Activated B cell treated with CpG ODN at 0.5 μM for 24 hours (primary cell): ENCODE measurements at regions not wholly inside any gene's neighbourhood (a gene's known extent, or its start where the extent isn't known, plus 50 kb on each side); places are given as distances from the start of the nearest gene placed in this dataset.

ENCODE experiments used
- ATAC-seq: fragments of 200-7000 bp; cut with Tn5 transposase; one replicate; pipeline ENCODE4 v1.10.0; 2021; ENCODE audit warnings: low read depth, mild to moderate bottlenecking, moderate library complexity
- CTCF ChIA-PET: fragments of 350-600 bp; sonication (Branson Sonifier 250); formaldehyde crosslinking; loops from one replicate; lab custom pipeline; 2021; ENCODE audit warnings: antibody characterized with exemption; lab: Charles Lee
- POLR2A ChIA-PET: fragments of 350-600 bp; sonication (Branson Sonifier 250); formaldehyde crosslinking; loops from one replicate; lab custom pipeline; 2021; ENCODE audit warnings: antibody characterized with exemption; lab: Charles Lee
- DNase-seq: peaks from one replicate; pipeline ENCODE4 v3.0.0; 2022
- H3K27ac Mint-ChIP-seq: one replicate; pipeline ENCODE4 v1.8.0; 2020; ENCODE audit warnings: mixed read lengths
- H3K27me3 Mint-ChIP-seq: one replicate; pipeline ENCODE4 v1.8.0; 2021; ENCODE audit warnings: mixed read lengths
- H3K36me3 Mint-ChIP-seq: one replicate; pipeline ENCODE4 v1.8.0; 2021; ENCODE audit warnings: low read depth, mixed read lengths
- H3K4me1 Mint-ChIP-seq: one replicate; pipeline ENCODE4 v1.8.0; 2021; ENCODE audit warnings: mixed read lengths
- H3K4me3 Mint-ChIP-seq: one replicate; pipeline ENCODE4 v1.8.0; 2020; ENCODE audit warnings: mild to moderate bottlenecking, mixed read lengths
- H3K9me3 Mint-ChIP-seq: one replicate; pipeline ENCODE4 v1.8.0; 2020; ENCODE audit warnings: mixed read lengths
- CTCF ChIP-seq: fragments of 200-600 bp; IDR thresholded peaks from one replicate; pipeline ENCODE4 v1.8.0; 2022; ENCODE audit warnings: antibody characterized with exemption, mild to moderate bottlenecking
- intact Hi-C: fragments of 100-400 bp; cut with micrococcal nuclease; formaldehyde crosslinking; loops from one replicate; pipeline ENCODE4 v1.15.1; 2024

GRCh38 chr1:53390261-53390660 lies 62.4 kb upstream of the LRP8 start:
- Mint-ChIP-seq H3K27ac (no peak overlapping the region), H3K27me3 (no peaks in the 10 kb centered on the region), H3K9me3 (no peaks in the 10 kb centered on the region), H3K4me3 (no peak overlapping the region), H3K4me1 (peaks cover 13% of the 10 kb centered on the region), H3K36me3 (no peaks in the 10 kb centered on the region)
- ATAC-seq (peak; percentile 49), DNase-seq (no peak)
- CTCF ChIA-PET = interaction anchor here (3.6 to 12.3 kb wide), 2 partner anchors 22 to 113 kb away, joined by 18 to 214 read pairs; no protein-coding TSS in a partner anchor
- POLR2A ChIA-PET = interaction anchor here (1.0 kb wide), 1 partner anchor 64 kb away, joined by 3 read pairs; no protein-coding TSS in a partner anchor
- intact Hi-C loops = loop anchor here (2.0 kb wide), 1 partner anchor 21 kb away; no protein-coding TSS in a partner anchor
- TF ChIP-seq CTCF = no peak

GRCh38 chr1:53390736-53391135 lies 62.9 kb upstream of the LRP8 start:
- POLR2A ChIA-PET = interaction anchor here (1.0 kb wide), 1 partner anchor 65 kb away, joined by 3 read pairs; no protein-coding TSS in a partner anchor

GRCh38 chr1:53391296-53391695 lies 63.4 kb upstream of the LRP8 start:
- DNase-seq (no peak), ATAC-seq (no peak)
- intact Hi-C loops = loop anchor here (2.0 kb wide), 1 partner anchor 22 kb away; no protein-coding TSS in a partner anchor
- ChIA-PET CTCF (interaction anchor here (3.6 to 12.3 kb wide), 2 partner anchors 23 to 114 kb away, joined by 18 to 214 read pairs; no protein-coding TSS in a partner anchor), POLR2A (no interaction called here)
- Mint-ChIP-seq H3K27me3 (no peaks in the 10 kb centered on the region), H3K27ac (no peak overlapping the region), H3K36me3 (no peaks in the 10 kb centered on the region), H3K4me1 (peaks cover 13% of the 10 kb centered on the region), H3K4me3 (no peak overlapping the region), H3K9me3 (no peaks in the 10 kb centered on the region)
- TF ChIP-seq CTCF = no peak

More at GRCh38 chr1:53390736-53391135, 62.9 kb upstream of the LRP8 start:
- no peaks in the 10 kb centered on the region for H3K9me3 Mint-ChIP-seq
- H3K36me3 Mint-ChIP-seq = no peaks in the 10 kb centered on the region
- peaks cover 13% of the 10 kb centered on the region for H3K4me1 Mint-ChIP-seq
- ATAC-seq (no peak), DNase-seq (no peak)
- no peak overlapping the region for H3K27ac Mint-ChIP-seq
- CTCF ChIA-PET = interaction anchor here (3.6 to 12.3 kb wide), 2 partner anchors 22 to 113 kb away, joined by 18 to 214 read pairs; no protein-coding TSS in a partner anchor
- no peak overlapping the region for H3K4me3 Mint-ChIP-seq
- TF ChIP-seq CTCF = no peak
- no peaks in the 10 kb centered on the region for H3K27me3 Mint-ChIP-seq
- intact Hi-C loops = loop anchor here (2.0 kb wide), 1 partner anchor 22 kb away; no protein-coding TSS in a partner anchor

- Mint-ChIP-seq H3K27me3 (peaks cover 2% of the 10 kb centered on the region), H3K4me1 (peaks cover 13% of the 10 kb centered on the region), H3K9me3 (no peaks in the 10 kb centered on the region), H3K27ac (no peak overlapping the region), H3K36me3 (no peaks in the 10 kb centered on the region), H3K4me3 (no peak overlapping the region)
- intact Hi-C loops = loop anchor here (2.0 kb wide), 1 partner anchor 23 kb away; no protein-coding TSS in a partner anchor
- no peak for TF ChIP-seq CTCF
- ATAC-seq = no peak
- CTCF ChIA-PET = interaction anchor here (3.6 to 12.3 kb wide), 2 partner anchors 23 to 115 kb away, joined by 18 to 214 read pairs; no protein-coding TSS in a partner anchor
- POLR2A ChIA-PET = no interaction called here
- no peak for DNase-seq
Measured at GRCh38 chr1:53391982-53392381, 64.1 kb upstream of the LRP8 start.

GRCh38 chr1:53392460-53392859 lies 64.6 kb upstream of the LRP8 start:
- Mint-ChIP-seq H3K4me3 (no peak overlapping the region), H3K27me3 (peaks cover 2% of the 10 kb centered on the region), H3K4me1 (peaks cover 13% of the 10 kb centered on the region), H3K9me3 (no peaks in the 10 kb centered on the region), H3K27ac (no peak overlapping the region), H3K36me3 (no peaks in the 10 kb centered on the region)
- POLR2A ChIA-PET = no interaction called here
- no peak for DNase-seq
- no peak for ATAC-seq
- intact Hi-C loops = no loop called here
- no peak for TF ChIP-seq CTCF
- CTCF ChIA-PET = interaction anchor here (1.2 to 12.3 kb wide), 9 partner anchors 24 to 122 kb away, joined by 3 to 214 read pairs (median 6); no protein-coding TSS in a partner anchor
